Neural cell (in vitro differentiated cells): ENCODE measurements at regions not wholly inside any gene's neighbourhood (a gene's known extent, or its start where the extent isn't known, plus 50 kb on each side); places are given as distances from the start of the nearest gene placed in this dataset.

Experiments used
- EP300 ChIP-seq: fragments of 450-650 bp; conservative IDR thresholded peaks from 2 replicates; pipeline ENCODE4 v1.6.1; 2014; ENCODE audit warnings: antibody characterized with exemption, mild to moderate bottlenecking, moderate library complexity; ENCODE audit not compliant: poor library complexity, severe bottlenecking
- EZH2 ChIP-seq: fragments of 200-600, 300-800 bp; shearing (Covaris generic), sonication (generic); IDR thresholded peaks from 2 replicates; pipeline ENCODE4 v1.6.1; 2014; ENCODE audit warnings: antibody characterized with exemption, low read length, borderline replicate concordance, mild to moderate bottlenecking; ENCODE audit not compliant: insufficient read depth, poor library complexity, severe bottlenecking
- POLR2AphosphoS5 ChIP-seq: IDR thresholded peaks from 2 replicates; pipeline ENCODE4 v1.6.1; 2012
- RAD21 ChIP-seq: fragments of 450-650 bp; conservative IDR thresholded peaks from 2 replicates; pipeline ENCODE4 v1.6.1; 2014; ENCODE audit warnings: antibody characterized with exemption, mild to moderate bottlenecking, moderate library complexity
- SMC3 ChIP-seq: fragments of 450-650 bp; conservative IDR thresholded peaks from 2 replicates; pipeline ENCODE4 v1.6.1; 2014; ENCODE audit warnings: antibody characterized with exemption, mild to moderate bottlenecking, moderate library complexity; ENCODE audit not compliant: poor library complexity
- TF ChIP-seq, protein P1 (sequence below): fragments of 450-650 bp; IDR thresholded peaks from 2 replicates; pipeline ENCODE4 v1.5.1; 2014; ENCODE audit warnings: antibody characterized with exemption, mild to moderate bottlenecking, moderate library complexity; ENCODE audit not compliant: poor library complexity, severe bottlenecking

DNA sequence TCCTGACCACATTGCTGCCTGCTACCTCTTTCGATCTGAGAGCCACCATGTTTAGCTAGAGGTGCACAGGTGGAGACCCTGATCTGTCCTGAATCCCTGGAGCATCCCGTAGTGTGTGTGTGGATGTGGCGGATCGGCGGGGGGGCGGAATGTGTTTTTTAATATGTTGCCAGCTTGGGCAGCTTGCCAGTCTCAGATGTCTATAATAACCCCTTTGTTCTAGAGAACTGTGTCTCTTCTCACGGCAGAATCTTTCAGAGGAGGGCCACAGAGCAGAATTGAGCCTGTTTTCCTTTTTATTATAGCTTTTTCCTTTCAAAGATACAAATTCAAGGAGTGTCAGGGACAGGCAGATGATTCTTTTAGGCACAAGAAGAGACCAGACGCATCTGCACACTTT lies 934.1 kb upstream of the KLHL29 start:
- TF ChIP-seq POLR2AphosphoS5 (no peak), SMC3 (no peak), RAD21 (no peak), EZH2 (no peak), EP300 (no peak)
- TF ChIP-seq, protein P1, sequence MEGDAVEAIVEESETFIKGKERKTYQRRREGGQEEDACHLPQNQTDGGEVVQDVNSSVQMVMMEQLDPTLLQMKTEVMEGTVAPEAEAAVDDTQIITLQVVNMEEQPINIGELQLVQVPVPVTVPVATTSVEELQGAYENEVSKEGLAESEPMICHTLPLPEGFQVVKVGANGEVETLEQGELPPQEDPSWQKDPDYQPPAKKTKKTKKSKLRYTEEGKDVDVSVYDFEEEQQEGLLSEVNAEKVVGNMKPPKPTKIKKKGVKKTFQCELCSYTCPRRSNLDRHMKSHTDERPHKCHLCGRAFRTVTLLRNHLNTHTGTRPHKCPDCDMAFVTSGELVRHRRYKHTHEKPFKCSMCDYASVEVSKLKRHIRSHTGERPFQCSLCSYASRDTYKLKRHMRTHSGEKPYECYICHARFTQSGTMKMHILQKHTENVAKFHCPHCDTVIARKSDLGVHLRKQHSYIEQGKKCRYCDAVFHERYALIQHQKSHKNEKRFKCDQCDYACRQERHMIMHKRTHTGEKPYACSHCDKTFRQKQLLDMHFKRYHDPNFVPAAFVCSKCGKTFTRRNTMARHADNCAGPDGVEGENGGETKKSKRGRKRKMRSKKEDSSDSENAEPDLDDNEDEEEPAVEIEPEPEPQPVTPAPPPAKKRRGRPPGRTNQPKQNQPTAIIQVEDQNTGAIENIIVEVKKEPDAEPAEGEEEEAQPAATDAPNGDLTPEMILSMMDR: no peak
